Endothelial cell of umbilical vein (primary cell): ENCODE measurements at regions not wholly inside any gene's neighbourhood (a gene's known extent, or its start where the extent isn't known, plus 50 kb on each side); places are given as distances from the start of the nearest gene placed in this dataset.

Experiments
- CTCF ChIP-seq, 2 donors: IDR thresholded peaks; 1 replicate in 1 of 2; 2 replicates in 1 of 2; pipeline ENCODE4 v1.5.1; 2011; ENCODE audit warnings: low read length in 2 of 2, mild to moderate bottlenecking in 2 of 2, moderate library complexity in 2 of 2, control low read depth in 1 of 2, inconsistent platforms in 1 of 2, low read depth in 1 of 2; ENCODE audit not compliant: insufficient read depth in 1 of 2; ENCODE audit errors: extremely low read depth in 1 of 2
- EZH2 ChIP-seq: IDR thresholded peaks from 2 replicates; pipeline ENCODE4 v1.6.1; 2012; ENCODE audit warnings: borderline replicate concordance, low read depth, mild to moderate bottlenecking, moderate library complexity, low read length, inconsistent platforms; ENCODE audit not compliant: severe bottlenecking
- FOS ChIP-seq: IDR thresholded peaks from 2 replicates; pipeline ENCODE4 v1.6.1; 2011; ENCODE audit warnings: mild to moderate bottlenecking, low read length, moderate library complexity, borderline replicate concordance; ENCODE audit not compliant: insufficient read depth
- GATA2 ChIP-seq: IDR thresholded peaks from 2 replicates; pipeline ENCODE4 v1.7.0; 2011; ENCODE audit warnings: low read depth, mild to moderate bottlenecking, moderate library complexity, mixed read lengths, low read length; ENCODE audit not compliant: insufficient read length, insufficient read depth
- JUN ChIP-seq: IDR thresholded peaks from 2 replicates; pipeline ENCODE4 v1.6.1; 2011; ENCODE audit warnings: borderline replicate concordance, low read depth; ENCODE audit not compliant: insufficient read length, insufficient read depth
- MAX ChIP-seq: IDR thresholded peaks from 2 replicates; pipeline ENCODE4 v1.6.1; 2011; ENCODE audit not compliant: insufficient read depth, insufficient read length
- MYC ChIP-seq: IDR thresholded peaks from one replicate; pipeline ENCODE4 v1.6.1; 2011; ENCODE audit warnings: mild to moderate bottlenecking, low read depth, low read length
- POLR2A ChIP-seq: IDR thresholded peaks from 2 replicates; pipeline ENCODE4 v1.6.1; 2012; ENCODE audit warnings: low read depth, mild to moderate bottlenecking, control low read depth, low read length
- POLR2AphosphoS5 ChIP-seq: IDR thresholded peaks from 2 replicates; pipeline ENCODE4 v1.6.1; 2012; ENCODE audit warnings: low read depth, mild to moderate bottlenecking, control low read depth, low read length, moderate library complexity; ENCODE audit not compliant: insufficient read depth

GRCh38 chr18:67966224-67966623 is 449.7 kb upstream of the DSEL start:
- TF ChIP-seq MYC (no peak), CTCF (IDR thresholded peaks at IDR 0.05; ENCODE audit: extremely low read depth in 1 of 2, insufficient read depth in 1 of 2, low read depth in 1 of 2, low read length in 2 of 2) (no peak), MAX (no peak), POLR2A (no peak), EZH2 (no peak), POLR2AphosphoS5 (no peak), GATA2 (no peak), FOS (no peak), JUN (no peak)
